A673 (cell line): ENCODE measurements at regions not wholly inside any gene's neighbourhood (a gene's known extent, or its start where the extent isn't known, plus 50 kb on each side); places are given as distances from the start of the nearest gene placed in this dataset.

Experiments used
- BruUV-seq: library from RNA; stranded (reverse); fragments of 400-500 nt; replicated peaks from 2 replicates; lab custom pipeline; 2021; lab: Mats Ljungman, UMichigan
- CTCF ChIA-PET: fragments of 300-600 bp; sonication (Branson Sonifier 250); formaldehyde crosslinking; loops from one replicate; lab custom pipeline; 2022; ENCODE audit warnings: antibody characterized with exemption; lab: Charles Lee
- POLR2A ChIA-PET: fragments of 300-600 bp; sonication (Branson Sonifier 250); formaldehyde crosslinking; loops from one replicate; lab custom pipeline; 2022; ENCODE audit warnings: antibody characterized with exemption; ENCODE audit not compliant: low non-redundant PET; lab: Charles Lee
- DNase-seq: peaks from one replicate; pipeline ENCODE4 v3.0.0-alpha.2; 2015; ENCODE audit warnings: low spot score
- H3K27ac ChIP-seq: fragments of 200-600 bp; sonication (generic); 2 replicates; pipeline ENCODE4 v1.5.1; 2016; ENCODE audit warnings: mixed run types, low read depth, mild to moderate bottlenecking, mixed read lengths, antibody characterized with exemption, low read length; ENCODE audit not compliant: poor library complexity, severe bottlenecking
- H3K27me3 ChIP-seq: fragments of 200-600 bp; sonication (generic); replicated peaks from 2 replicates; pipeline ENCODE4 v1.6.1; 2017; ENCODE audit warnings: mixed run types, low read depth, mild to moderate bottlenecking, mixed read lengths, antibody characterized with exemption, low read length; ENCODE audit not compliant: insufficient read depth, poor library complexity
- H3K36me3 ChIP-seq: fragments of 200-600 bp; sonication (generic); 2 replicates; pipeline ENCODE4 v1.6.1; 2016; ENCODE audit warnings: mixed run types, mild to moderate bottlenecking, mixed read lengths, antibody characterized with exemption, low read length; ENCODE audit not compliant: insufficient read depth, poor library complexity, severe bottlenecking
- H3K4me1 ChIP-seq: fragments of 200-600 bp; sonication (generic); 2 replicates; pipeline ENCODE4 v1.6.1; 2017; ENCODE audit warnings: mixed run types, mild to moderate bottlenecking, mixed read lengths, antibody characterized with exemption, low read length; ENCODE audit not compliant: insufficient read depth, poor library complexity, severe bottlenecking
- H3K4me3 ChIP-seq: fragments of 200-600 bp; sonication (generic); 2 replicates; pipeline ENCODE4 v1.5.1; 2016; ENCODE audit warnings: low read depth, mixed run types, mild to moderate bottlenecking, mixed read lengths, low read length; ENCODE audit not compliant: poor library complexity, severe bottlenecking
- H3K9me3 ChIP-seq: fragments of 200-600 bp; sonication (generic); 2 replicates; pipeline ENCODE4 v1.6.1; 2016; ENCODE audit warnings: mixed run types, low read depth, mild to moderate bottlenecking, mixed read lengths, antibody characterized with exemption, low read length; ENCODE audit not compliant: poor library complexity, severe bottlenecking
- EZH2 ChIP-seq: fragments of 200-600 bp; sonication (generic); IDR thresholded peaks from 2 replicates; pipeline ENCODE4 v1.6.1; 2017; ENCODE audit warnings: borderline replicate concordance, low read depth, mild to moderate bottlenecking, mixed read lengths, antibody characterized with exemption, low read length; ENCODE audit not compliant: poor library complexity, severe bottlenecking
- intact Hi-C: fragments of 100-400 bp; cut with micrococcal nuclease; formaldehyde crosslinking; loops from one replicate; pipeline ENCODE4 v1.10.0; 2022; ENCODE audit not compliant: unreplicated experiment
- TF ChIP-seq, protein P1 (sequence below): fragments of 300-800, 200-600 bp; sonication (generic); conservative IDR thresholded peaks from 2 replicates; pipeline ENCODE4 v1.5.1; 2017; ENCODE audit warnings: low read depth, mild to moderate bottlenecking, antibody characterized with exemption, low read length, moderate library complexity, mixed read lengths

DNA sequence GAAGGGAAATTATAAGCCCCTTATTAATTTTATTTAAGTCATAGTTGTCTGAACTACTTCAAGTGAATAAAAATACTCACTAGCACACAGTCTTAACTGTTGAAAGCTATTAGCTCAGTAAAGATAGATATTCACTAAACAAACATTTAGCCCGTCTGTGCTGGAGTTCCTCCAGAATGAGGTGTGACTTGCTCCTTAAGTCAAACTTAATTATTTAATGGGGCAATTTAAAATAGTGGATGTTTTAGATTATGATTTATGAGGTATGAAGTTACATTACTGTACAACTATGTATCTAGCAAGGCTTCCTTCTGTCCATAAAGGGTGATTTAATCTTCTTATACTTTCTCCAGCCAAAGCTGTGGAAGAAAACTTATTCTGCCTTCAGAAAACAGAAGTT, 414.0 kb upstream of the FLRT2 start:
- Histone ChIP-seq H3K27ac (no peak overlapping the region), H3K4me1 (no peaks in the 10 kb centered on the region), H3K9me3 (no peaks in the 10 kb centered on the region), H3K4me3 (no peak overlapping the region), H3K27me3 (no peaks in the 10 kb centered on the region), H3K36me3 (no peaks in the 10 kb centered on the region)
- POLR2A ChIA-PET: no interaction called here
- intact Hi-C loops: no loop called here
- TF ChIP-seq EZH2: no peak
- TF ChIP-seq, protein P1, sequence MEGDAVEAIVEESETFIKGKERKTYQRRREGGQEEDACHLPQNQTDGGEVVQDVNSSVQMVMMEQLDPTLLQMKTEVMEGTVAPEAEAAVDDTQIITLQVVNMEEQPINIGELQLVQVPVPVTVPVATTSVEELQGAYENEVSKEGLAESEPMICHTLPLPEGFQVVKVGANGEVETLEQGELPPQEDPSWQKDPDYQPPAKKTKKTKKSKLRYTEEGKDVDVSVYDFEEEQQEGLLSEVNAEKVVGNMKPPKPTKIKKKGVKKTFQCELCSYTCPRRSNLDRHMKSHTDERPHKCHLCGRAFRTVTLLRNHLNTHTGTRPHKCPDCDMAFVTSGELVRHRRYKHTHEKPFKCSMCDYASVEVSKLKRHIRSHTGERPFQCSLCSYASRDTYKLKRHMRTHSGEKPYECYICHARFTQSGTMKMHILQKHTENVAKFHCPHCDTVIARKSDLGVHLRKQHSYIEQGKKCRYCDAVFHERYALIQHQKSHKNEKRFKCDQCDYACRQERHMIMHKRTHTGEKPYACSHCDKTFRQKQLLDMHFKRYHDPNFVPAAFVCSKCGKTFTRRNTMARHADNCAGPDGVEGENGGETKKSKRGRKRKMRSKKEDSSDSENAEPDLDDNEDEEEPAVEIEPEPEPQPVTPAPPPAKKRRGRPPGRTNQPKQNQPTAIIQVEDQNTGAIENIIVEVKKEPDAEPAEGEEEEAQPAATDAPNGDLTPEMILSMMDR: no peak
- DNase-seq: no peak
- no TSS peak for BruUV-seq
- CTCF ChIA-PET: no interaction called here

DNA sequence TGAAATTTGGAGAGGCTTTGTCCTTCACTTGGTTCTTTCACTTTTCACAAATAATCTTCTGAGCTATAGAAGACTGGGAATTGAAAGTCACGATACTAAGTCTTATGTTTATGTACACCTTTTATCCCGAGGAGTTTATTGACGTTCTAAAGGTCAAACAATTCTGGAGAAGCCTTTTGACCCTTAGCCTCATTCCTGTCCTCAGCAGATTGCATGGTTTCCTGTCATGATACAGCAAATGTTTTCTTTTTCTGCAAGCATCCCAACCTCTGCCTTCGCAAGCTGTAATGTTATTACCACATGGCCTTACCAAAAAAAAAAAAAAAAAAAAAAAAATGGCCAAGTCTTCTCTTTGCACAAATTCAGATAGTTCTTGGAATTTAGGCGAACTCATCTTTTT, 411.7 kb upstream of the FLRT2 start:
- H3K4me1 ChIP-seq: peaks cover 13% of the 10 kb centered on the region
- no peak overlapping the region for H3K27ac ChIP-seq
- intact Hi-C loops: no loop called here
- no peaks in the 10 kb centered on the region for H3K36me3 ChIP-seq
- H3K4me3 ChIP-seq: no peak overlapping the region
- ChIA-PET CTCF (interaction anchor here (0.6 kb wide), 1 partner anchor 390 kb away, joined by 5 read pairs; no protein-coding TSS in a partner anchor), POLR2A (no interaction called here)
- H3K9me3 ChIP-seq: no peaks in the 10 kb centered on the region
- DNase-seq: no peak
- no peaks in the 10 kb centered on the region for H3K27me3 ChIP-seq
- no TSS peak for BruUV-seq
- TF ChIP-seq, protein P1: no peak
- TF ChIP-seq EZH2: no peak

DNA sequence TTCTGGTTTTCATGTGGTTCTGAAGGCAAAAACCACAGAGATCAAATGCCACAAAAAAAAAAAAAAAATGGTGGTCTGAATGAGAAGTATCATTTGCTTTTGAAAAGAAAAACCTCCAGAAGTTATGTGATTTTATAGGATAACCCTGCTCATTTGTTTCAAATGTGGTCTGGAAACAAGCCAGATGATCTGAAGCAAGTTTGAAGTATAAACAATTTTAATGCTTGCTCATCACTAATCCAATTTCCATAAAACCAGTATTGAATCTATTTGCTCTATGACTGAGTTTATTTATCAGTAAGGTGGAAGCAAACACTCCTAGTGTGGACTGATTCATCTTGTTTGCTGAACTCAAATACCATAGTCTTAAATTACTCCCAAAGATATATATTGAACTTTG, 407.3 kb upstream of the FLRT2 start:
- CTCF ChIA-PET: no interaction called here
- BruUV-seq: no TSS peak

More for the DNA sequence above, 407.3 kb upstream of the FLRT2 start:
- POLR2A ChIA-PET: no interaction called here
- TF ChIP-seq, protein P1: no peak
- no peak for TF ChIP-seq EZH2
- Histone ChIP-seq H3K4me3 (no peak overlapping the region), H3K27me3 (no peaks in the 10 kb centered on the region), H3K27ac (no peak overlapping the region), H3K36me3 (no peaks in the 10 kb centered on the region), H3K4me1 (peaks cover 13% of the 10 kb centered on the region), H3K9me3 (no peaks in the 10 kb centered on the region)
- intact Hi-C loops: no loop called here
- peak; percentile 50 for DNase-seq
